Superior temporal gyrus (tissue), 1 donor: ENCODE measurements at regions not wholly inside any gene's neighbourhood (a gene's known extent, or its start where the extent isn't known, plus 50 kb on each side); places are given as distances from the start of the nearest gene placed in this dataset.

Experiments
- DNase-seq: peaks from one replicate; pipeline ENCODE4 v3.0.0-alpha.2; 2016; ENCODE audit errors: extremely low spot score

- no peak for DNase-seq
Observed at GRCh38 chr4:23401572-23401971, 488.3 kb downstream of the PPARGC1A start.

- DNase-seq: no peak
Observed at GRCh38 chr4:23392860-23393458, 496.9 kb downstream of the PPARGC1A start.

DNA sequence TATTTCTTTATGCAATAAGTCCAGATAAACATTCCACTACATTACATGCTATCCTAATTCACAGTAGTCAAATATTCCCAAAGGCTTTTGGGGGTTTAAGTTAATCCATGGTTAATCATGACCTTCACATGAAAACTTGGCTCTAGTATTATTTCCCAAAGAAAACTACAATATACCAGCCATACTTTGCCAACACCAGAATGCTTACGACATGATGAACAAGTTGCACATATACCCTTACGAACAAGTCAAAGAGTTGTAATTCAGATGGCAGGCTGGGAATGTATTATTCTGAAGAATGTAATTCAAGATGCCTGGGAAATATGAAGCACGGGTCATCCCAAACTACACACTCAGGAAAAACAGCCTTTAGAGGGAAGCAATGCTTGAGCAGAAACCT is 499.6 kb downstream of the PPARGC1A start:
- DNase-seq: no peak

DNA sequence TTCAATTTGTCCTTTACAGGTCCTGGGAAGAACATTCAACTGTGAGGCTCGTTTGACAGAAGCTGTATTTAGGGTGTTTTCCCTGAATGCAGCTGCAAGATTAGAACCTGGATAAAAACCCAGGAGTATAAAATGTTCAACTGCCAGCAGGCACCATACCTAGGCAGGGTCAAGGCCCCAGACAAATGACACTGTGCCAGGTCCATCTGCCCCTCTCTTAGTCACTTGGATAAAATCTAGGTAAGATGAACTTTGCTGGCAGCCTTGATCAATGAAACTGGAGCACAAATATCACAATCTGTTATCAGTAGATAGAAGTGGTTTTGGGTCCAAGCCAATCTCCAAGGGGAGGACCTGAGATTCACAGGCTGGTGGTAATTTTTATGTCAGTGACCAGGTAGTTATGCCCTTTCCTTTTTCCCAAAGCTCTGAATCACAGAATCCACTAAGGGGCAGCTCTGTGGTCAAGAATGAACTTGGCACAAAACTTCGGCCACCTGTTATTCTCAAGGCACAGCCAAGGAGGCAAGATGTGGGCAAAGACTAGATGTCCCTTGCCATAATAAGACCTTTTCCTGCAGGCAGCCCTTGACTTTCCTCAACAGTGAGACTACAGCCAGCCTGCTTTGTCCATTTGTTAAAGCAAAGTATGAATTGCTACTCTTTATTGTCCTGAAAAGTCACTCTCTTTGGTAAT is 501.0 kb downstream of the PPARGC1A start:
- DNase-seq: no peak

- no peak for DNase-seq
Observed at GRCh38 chr4:23388255-23388654, 501.6 kb downstream of the PPARGC1A start.

DNA sequence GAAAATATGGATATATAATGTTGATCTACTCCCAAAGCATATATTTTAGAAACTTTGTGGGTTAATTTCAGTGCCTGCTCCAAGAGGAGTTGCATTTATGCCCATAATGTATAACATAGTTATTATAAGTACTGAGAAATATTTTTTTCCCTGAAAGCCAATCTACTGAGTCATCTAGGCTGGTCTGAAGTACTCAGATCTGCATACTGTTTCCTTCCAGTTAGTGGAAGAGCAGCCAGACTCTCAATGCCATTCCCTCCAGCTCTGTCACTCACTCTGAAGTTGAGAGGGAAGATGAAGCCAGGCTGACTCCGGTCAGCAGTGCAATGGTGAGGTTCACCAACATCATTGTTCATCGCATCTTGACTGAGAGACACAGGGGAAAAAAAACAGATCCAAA is 505.1 kb downstream of the PPARGC1A start:
- DNase-seq: no peak

GRCh38 chr4:23382879-23383278 is 507.0 kb downstream of the PPARGC1A start:
- no peak for DNase-seq

GRCh38 chr4:23374259-23374658 is 515.6 kb downstream of the PPARGC1A start:
- DNase-seq: no peak

DNA sequence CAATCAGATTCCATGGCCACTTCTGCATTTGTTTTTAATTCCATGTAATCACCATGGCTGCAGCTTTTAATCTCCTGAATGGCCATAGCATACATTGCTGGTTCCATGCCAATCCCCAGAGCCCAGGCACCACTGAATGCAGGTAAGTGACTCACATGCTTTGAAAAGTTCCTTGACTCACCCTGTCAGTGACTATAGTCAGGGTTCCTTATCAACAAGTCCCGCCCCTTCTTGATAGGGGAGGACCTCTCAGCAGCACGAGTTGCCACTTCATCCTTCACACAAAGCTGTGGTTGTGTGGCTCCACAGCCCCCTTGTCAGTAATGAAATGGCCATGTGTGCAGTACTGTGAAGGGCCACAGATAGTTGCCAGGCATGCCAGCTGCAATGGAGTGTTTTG is 516.6 kb downstream of the PPARGC1A start:
- no peak for DNase-seq

- no peak for DNase-seq
Observed at GRCh38 chr4:23371533-23371932, 518.3 kb downstream of the PPARGC1A start.

- no peak for DNase-seq
Observed at GRCh38 chr4:23369331-23369730, 520.5 kb downstream of the PPARGC1A start.

- DNase-seq: no peak
Observed at GRCh38 chr4:23368081-23368697, 521.7 kb downstream of the PPARGC1A start.

GRCh38 chr4:23366557-23366906 is 523.3 kb downstream of the PPARGC1A start:
- DNase-seq: no peak

GRCh38 chr4:23365871-23366556 is 523.8 kb downstream of the PPARGC1A start:
- no peak for DNase-seq

GRCh38 chr4:23365086-23365485 is 524.8 kb downstream of the PPARGC1A start:
- no peak for DNase-seq

GRCh38 chr4:23364167-23364566 is 525.7 kb downstream of the PPARGC1A start:
- DNase-seq: no peak

GRCh38 chr4:23361453-23361852 is 528.4 kb downstream of the PPARGC1A start:
- DNase-seq: no peak

DNA sequence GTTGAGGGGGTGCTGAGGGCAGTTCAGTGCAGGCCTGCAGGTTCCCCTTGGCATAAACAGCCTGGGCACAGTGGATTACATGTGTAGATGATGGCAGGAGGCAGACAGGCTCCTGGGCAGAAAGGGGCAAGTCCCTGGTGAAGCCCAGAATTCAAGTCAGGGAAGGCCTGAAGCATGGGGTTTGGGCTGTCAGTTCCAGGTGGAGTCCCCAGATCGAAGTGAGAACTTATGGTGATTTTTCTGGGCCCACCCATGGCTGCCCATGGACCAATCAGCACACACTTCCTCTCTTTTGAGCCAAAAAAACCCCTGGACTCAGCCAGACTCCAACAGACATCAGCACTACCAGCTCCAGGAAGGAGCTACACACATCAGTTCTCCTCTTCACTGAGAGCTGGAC is 529.1 kb downstream of the PPARGC1A start:
- no peak for DNase-seq

DNA sequence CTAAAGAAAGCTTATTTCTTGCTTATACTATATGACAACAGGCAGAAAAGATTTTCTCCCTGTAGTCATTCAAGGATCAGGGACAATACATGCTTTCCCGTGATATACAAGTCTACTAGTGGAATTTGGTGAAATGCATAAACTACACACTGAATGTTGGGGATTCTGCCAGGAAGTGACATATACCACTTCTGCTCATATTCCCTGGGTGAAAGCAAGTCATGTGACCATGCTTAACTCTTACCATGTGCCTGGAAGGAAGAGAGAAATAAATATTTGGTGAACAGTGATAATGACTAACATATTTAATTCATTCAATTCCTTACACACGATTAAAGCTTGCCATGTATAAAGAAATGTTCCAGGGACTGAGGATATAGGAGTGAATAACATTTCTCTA is 534.6 kb downstream of the PPARGC1A start:
- no peak for DNase-seq

DNA sequence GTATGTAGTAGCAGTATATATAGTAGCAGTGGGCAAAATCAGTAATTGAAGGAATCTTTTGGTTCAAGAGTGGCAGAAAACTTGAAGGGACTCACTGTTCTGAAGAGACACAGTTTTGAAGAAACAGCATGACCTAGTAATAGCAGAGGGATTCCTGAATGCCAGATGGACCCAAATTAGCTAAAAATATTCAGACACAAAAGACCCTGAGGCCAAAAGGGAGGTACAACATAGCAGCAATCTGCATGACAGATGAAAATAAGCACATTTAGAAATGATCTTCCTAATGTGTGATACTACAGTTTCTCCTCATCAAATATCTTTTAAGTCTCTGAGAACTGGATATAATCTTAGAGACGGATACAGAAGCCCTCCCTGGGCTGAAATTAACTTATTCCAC is 536.6 kb downstream of the PPARGC1A start:
- DNase-seq: no peak

DNA sequence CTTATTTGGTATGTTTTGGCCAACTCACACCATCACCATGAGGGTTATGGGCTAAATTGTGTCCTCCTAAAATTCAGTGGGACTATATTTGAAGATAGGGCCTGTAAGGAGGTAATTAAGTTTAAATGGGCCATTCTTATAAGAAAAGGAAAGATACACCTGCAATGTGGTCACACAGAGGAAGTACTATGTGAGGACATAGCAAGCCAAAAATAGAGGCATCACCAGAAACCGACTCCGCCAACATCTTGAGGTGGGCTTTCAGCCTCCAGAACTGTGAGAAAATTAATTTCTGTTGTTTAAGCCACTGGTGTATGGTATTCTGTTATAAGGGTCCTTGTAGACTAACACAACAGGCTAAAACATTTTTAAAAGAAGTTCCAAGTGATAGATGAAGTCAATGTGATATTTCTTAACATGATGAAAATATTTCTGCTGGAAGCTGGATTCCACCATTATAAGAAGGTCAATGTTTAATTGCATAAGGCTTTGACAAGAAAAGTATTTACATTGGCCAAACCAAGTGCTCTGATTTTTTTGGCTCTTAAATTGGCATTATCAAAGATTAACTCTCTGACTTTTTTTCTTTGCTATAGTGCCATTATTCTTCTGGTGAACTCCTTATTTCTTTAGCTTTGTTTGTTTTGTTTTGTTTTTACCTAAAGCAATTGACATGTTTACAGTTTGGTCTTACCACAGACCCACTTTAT is 540.9 kb downstream of the PPARGC1A start:
- no peak for DNase-seq

DNA sequence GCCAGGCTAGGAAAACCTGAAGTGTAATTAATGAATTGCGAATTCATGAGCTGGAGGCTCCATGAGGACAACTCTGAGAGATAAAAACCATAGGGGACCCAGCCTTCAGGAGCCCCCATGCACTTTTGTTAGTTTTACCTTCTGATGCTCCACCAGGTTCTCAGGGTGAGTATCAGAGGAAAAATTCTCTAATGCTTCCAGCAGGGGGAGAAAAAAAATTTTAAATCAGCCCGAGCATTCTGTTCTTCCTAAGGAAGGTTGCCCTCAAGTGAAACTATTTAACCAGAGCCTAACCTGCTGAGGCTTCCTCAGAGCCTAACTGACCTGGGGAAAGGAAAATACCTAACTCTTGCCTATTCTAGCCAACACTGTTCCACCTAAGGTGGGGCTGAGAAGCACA is 552.6 kb downstream of the PPARGC1A start:
- DNase-seq: no peak
